OCI-LY3 (cell line): ENCODE measurements at regions not wholly inside any gene's neighbourhood (a gene's known extent, or its start where the extent isn't known, plus 50 kb on each side); places are given as distances from the start of the nearest gene placed in this dataset.

Source experiments
- H2AFZ ChIP-seq: fragments of 200-600, 300-600 bp; shearing (Covaris generic); 2 replicates; pipeline ENCODE4 v1.6.0; 2014; ENCODE audit warnings: antibody characterized with exemption, low read depth, low read length
- H3K27ac ChIP-seq: fragments of 200-600, 300-600 bp; sonication (generic); 2 replicates; pipeline ENCODE4 v1.5.1; 2014; ENCODE audit warnings: mild to moderate bottlenecking, low read length, moderate library complexity, mixed read lengths
- H3K27me3 ChIP-seq: fragments of 200-600, 300-600 bp; sonication (generic); 2 replicates; pipeline ENCODE4 v1.6.1; 2014; ENCODE audit warnings: low read depth, low read length, mixed read lengths
- H3K36me3 ChIP-seq: fragments of 200-600, 300-600 bp; sonication (generic); replicated peaks from 2 replicates; pipeline ENCODE3; 2014; ENCODE audit warnings: low read depth, low read length, mixed read lengths
- H3K4me1 ChIP-seq: fragments of 300-600, 200-600 bp; sonication (generic); 2 replicates; pipeline ENCODE4 v1.6.1; 2014; ENCODE audit warnings: low read length, mixed read lengths
- H3K4me2 ChIP-seq: fragments of 200-600, 300-600 bp; sonication (generic); 2 replicates; pipeline ENCODE4 v1.6.1; 2014; ENCODE audit warnings: low read length, mixed read lengths
- H3K4me3 ChIP-seq: fragments of 300-600, 200-600 bp; sonication (generic); 2 replicates; pipeline ENCODE4 v1.5.1; 2014; ENCODE audit warnings: antibody characterized with exemption, mild to moderate bottlenecking, low read length, moderate library complexity
- H3K79me2 ChIP-seq: fragments of 300-600, 200-600 bp; shearing (Covaris generic); 2 replicates; pipeline ENCODE4 v1.6.1; 2014; ENCODE audit warnings: mild to moderate bottlenecking, low read length, mixed read lengths
- H3K9ac ChIP-seq: fragments of 300-600, 200-600 bp; shearing (Covaris generic); 2 replicates; pipeline ENCODE4 v1.6.0; 2014; ENCODE audit warnings: mild to moderate bottlenecking, low read length, moderate library complexity
- H3K9me3 ChIP-seq: fragments of 200-600, 300-600 bp; shearing (Covaris generic); 2 replicates; pipeline ENCODE4 v1.6.1; 2014; ENCODE audit warnings: low read length, mixed read lengths; ENCODE audit not compliant: insufficient read depth
- H4K20me1 ChIP-seq: fragments of 200-600, 300-600 bp; sonication (generic); 2 replicates; pipeline ENCODE4 v1.6.1; 2016; ENCODE audit warnings: low read length, mixed read lengths; ENCODE audit not compliant: insufficient read depth
- EZH2phosphoT487 ChIP-seq: fragments of 200-600 bp; shearing (Covaris generic); IDR thresholded peaks from 2 replicates; pipeline ENCODE4 v1.6.1; 2018; ENCODE audit warnings: antibody characterized with exemption, mixed run types, low read depth
- TF ChIP-seq, protein P1 (sequence below): fragments of 200-600, 300-600 bp; sonication (generic); IDR thresholded peaks from 2 replicates; pipeline ENCODE4 v1.5.1; 2014; ENCODE audit warnings: antibody characterized with exemption, low read length, low read depth

DNA sequence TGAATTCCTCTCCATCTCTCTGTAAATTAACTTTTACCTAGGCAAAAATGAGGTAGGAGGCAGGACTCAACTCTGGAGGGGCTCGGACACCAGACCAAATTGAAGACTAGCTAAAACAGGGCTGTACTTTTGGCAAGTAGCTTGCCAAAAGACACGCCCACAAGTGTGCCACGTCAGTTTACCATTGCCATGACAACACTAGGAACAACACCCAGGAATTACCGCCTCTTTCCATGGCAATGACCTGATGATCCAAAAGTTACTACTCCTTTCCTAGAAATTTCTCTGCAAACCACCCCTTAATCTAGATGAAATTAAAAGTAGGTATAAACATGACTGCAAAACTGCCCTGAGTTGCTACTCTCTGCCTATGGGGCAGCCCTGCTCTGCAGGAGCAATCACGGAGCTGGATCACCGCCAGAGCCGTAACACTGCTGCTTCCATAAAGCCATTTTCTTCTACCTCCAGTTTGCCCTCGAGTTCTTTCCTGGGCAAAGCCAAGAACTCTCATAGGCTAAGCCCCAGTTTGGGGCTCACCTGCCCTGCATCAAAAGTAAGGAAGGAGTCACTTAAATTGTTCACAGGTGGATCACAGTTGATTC, 66.0 kb upstream of the FAM136A start:
- H3K4me3 ChIP-seq, result no peak overlapping the region
- H3K27ac ChIP-seq, result no peak overlapping the region
- no peaks in the 10 kb centered on the region for H3K36me3 ChIP-seq
- H3K27me3 ChIP-seq, result no peaks in the 10 kb centered on the region
- H4K20me1 ChIP-seq, result no peaks in the 10 kb centered on the region
- no peaks in the 10 kb centered on the region for H3K79me2 ChIP-seq
- no peaks in the 10 kb centered on the region for H3K4me1 ChIP-seq
- no peak overlapping the region for H2AFZ ChIP-seq
- no peaks in the 10 kb centered on the region for H3K9me3 ChIP-seq
- TF ChIP-seq EZH2phosphoT487, result no peak
- TF ChIP-seq, protein P1, sequence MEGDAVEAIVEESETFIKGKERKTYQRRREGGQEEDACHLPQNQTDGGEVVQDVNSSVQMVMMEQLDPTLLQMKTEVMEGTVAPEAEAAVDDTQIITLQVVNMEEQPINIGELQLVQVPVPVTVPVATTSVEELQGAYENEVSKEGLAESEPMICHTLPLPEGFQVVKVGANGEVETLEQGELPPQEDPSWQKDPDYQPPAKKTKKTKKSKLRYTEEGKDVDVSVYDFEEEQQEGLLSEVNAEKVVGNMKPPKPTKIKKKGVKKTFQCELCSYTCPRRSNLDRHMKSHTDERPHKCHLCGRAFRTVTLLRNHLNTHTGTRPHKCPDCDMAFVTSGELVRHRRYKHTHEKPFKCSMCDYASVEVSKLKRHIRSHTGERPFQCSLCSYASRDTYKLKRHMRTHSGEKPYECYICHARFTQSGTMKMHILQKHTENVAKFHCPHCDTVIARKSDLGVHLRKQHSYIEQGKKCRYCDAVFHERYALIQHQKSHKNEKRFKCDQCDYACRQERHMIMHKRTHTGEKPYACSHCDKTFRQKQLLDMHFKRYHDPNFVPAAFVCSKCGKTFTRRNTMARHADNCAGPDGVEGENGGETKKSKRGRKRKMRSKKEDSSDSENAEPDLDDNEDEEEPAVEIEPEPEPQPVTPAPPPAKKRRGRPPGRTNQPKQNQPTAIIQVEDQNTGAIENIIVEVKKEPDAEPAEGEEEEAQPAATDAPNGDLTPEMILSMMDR, result no peak
- H3K9ac ChIP-seq, result no peak overlapping the region
- no peak overlapping the region for H3K4me2 ChIP-seq

DNA sequence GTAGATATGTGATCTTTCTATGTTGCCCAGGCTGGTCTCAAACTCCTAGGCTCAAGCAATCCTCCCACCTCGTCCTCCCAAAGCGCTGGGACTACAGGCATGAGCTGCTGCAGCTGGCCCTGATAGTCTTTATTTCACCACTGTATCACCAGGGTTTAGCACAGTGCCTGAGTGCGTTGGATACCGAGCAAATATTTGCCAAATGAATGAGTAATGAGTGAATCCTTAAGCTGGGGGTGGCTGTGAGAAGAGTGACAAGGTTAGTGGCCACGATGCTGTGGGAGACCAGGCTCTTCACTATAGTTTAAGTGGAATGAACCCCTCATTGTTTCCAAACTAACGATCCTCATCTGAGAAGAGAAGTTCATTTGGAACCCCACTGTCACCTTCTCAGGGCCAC, 60.8 kb upstream of the FAM136A start:
- no peaks in the 10 kb centered on the region for H3K79me2 ChIP-seq
- H3K27me3 ChIP-seq, result peaks cover 4% of the 10 kb centered on the region; the same call in 1 of the 2 replicates
- no peak overlapping the region for H3K9ac ChIP-seq
- no peak overlapping the region for H3K27ac ChIP-seq
- no peaks in the 10 kb centered on the region for H3K4me1 ChIP-seq
- TF ChIP-seq, protein P1, result no peak
- TF ChIP-seq EZH2phosphoT487, result no peak
- no peaks in the 10 kb centered on the region for H3K36me3 ChIP-seq
- H4K20me1 ChIP-seq, result no peaks in the 10 kb centered on the region
- no peak overlapping the region for H2AFZ ChIP-seq
- no peaks in the 10 kb centered on the region for H3K9me3 ChIP-seq
- no peak overlapping the region for H3K4me2 ChIP-seq
- no peak overlapping the region for H3K4me3 ChIP-seq

DNA sequence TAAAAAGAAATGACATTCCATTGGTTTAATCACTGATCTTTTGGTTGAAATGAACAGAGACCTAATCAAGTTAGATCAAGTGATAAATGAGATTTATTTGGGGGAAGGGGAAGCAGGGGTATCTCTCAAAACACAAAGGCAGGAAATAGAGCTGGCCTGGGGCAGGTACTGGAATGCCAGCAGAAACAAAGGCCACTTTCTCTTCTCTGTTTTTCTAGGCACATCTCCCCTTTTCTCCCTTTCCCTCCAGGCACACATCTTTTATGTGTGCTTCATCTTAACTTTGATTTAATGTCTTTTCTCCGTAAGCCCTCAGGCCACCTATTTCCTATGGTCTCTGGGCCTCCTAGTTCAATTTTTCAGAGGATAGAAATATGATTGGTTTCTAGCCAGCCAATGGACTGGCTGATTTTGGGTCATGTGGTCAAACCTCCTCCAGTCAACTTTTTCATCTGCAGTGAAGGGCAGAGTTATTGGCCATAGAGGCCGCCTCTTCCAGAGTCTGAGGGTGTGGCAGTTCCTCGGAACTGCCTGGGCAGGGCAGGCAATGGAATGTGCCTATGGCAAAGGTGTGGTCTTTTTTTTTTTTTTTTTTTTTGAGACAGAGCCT, 58.9 kb upstream of the FAM136A start:
- H3K36me3 ChIP-seq, result no peaks in the 10 kb centered on the region
- no peak overlapping the region for H3K27ac ChIP-seq
- H3K4me3 ChIP-seq, result no peak overlapping the region
- peaks cover 18% of the 10 kb centered on the region for H3K27me3 ChIP-seq
- H3K4me1 ChIP-seq, result no peaks in the 10 kb centered on the region
- no peak overlapping the region for H3K4me2 ChIP-seq
- no peaks in the 10 kb centered on the region for H3K9me3 ChIP-seq
- TF ChIP-seq, protein P1, result no peak
- no peak for TF ChIP-seq EZH2phosphoT487
- no peak overlapping the region for H2AFZ ChIP-seq
- H3K79me2 ChIP-seq, result no peaks in the 10 kb centered on the region
- H3K9ac ChIP-seq, result no peak overlapping the region
- no peaks in the 10 kb centered on the region for H4K20me1 ChIP-seq

DNA sequence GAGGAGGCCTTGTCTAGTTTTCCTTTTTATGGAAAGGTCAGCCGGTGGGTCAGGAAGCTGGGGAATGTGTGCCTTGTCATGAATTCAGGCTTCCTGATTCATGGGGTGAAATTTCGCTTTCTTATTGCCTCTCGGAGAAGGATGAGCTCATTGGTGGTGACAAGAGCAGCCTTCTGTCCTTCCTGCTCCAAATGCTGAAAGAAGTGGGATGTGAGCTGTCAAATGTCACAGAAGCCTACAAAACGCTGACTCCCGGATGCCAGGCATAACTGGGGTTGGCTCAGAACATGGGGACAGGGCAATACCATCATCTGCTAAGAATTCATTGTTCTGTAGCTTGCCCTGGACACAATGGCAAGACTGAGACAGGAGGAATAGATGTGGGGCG, 55.8 kb upstream of the FAM136A start:
- peaks cover 18% of the 10 kb centered on the region for H3K27me3 ChIP-seq
- H3K9ac ChIP-seq, result no peak overlapping the region
- H3K36me3 ChIP-seq, result no peaks in the 10 kb centered on the region
- no peak overlapping the region for H3K4me3 ChIP-seq
- no peak overlapping the region for H2AFZ ChIP-seq
- no peak for TF ChIP-seq EZH2phosphoT487
- TF ChIP-seq, protein P1, result no peak
- no peaks in the 10 kb centered on the region for H3K9me3 ChIP-seq
- no peaks in the 10 kb centered on the region for H3K4me1 ChIP-seq
- H3K79me2 ChIP-seq, result no peaks in the 10 kb centered on the region
- H3K27ac ChIP-seq, result no peak overlapping the region
- no peak overlapping the region for H3K4me2 ChIP-seq
- H4K20me1 ChIP-seq, result no peaks in the 10 kb centered on the region
